Lower leg skin (tissue), 3 donors: ENCODE measurements at regions not wholly inside any gene's neighbourhood (a gene's known extent, or its start where the extent isn't known, plus 50 kb on each side); places are given as distances from the start of the nearest gene placed in this dataset.

Experiments used
- CTCF ChIP-seq, 3 donors: fragments of 450-650 bp; IDR thresholded peaks; one replicate each; pipeline ENCODE4 v1.5.1; 2016; ENCODE audit warnings: antibody characterized with exemption in 3 of 3, mild to moderate bottlenecking in 3 of 3, moderate library complexity in 2 of 3
- POLR2A ChIP-seq, 2 donors: fragments of 450-650 bp; IDR thresholded peaks; one replicate each; pipeline ENCODE4 v1.6.1; 2016 to 2017; ENCODE audit warnings: antibody characterized with exemption in 2 of 2, mild to moderate bottlenecking in 1 of 2, moderate library complexity in 1 of 2

GRCh38 chr10:55163388-55163979 lies 362.5 kb upstream of the PCDH15 start:
- TF ChIP-seq CTCF (IDR thresholded peaks at IDR 0.05) = no peak
- no peak for TF ChIP-seq POLR2A (IDR thresholded peaks at IDR 0.05)
